H1 (cell line): ENCODE measurements at regions not wholly inside any gene's neighbourhood (a gene's known extent, or its start where the extent isn't known, plus 50 kb on each side); places are given as distances from the start of the nearest gene placed in this dataset.

Source experiments
- EGR1 ChIP-seq: IDR thresholded peaks from 2 replicates; pipeline ENCODE4 v1.6.1; 2011; ENCODE audit warnings: low read depth, low read length, borderline replicate concordance
- EP300 ChIP-seq, 2 experiments: IDR thresholded peaks; 1 replicate in 1 of 2; 2 replicates in 1 of 2; pipeline ENCODE4 v1.6.1; 2011 to 2012; ENCODE audit warnings: low read depth in 2 of 2, low read length in 2 of 2, mild to moderate bottlenecking in 2 of 2, borderline replicate concordance in 1 of 2, inconsistent platforms in 1 of 2, moderate library complexity in 1 of 2
- GABPA ChIP-seq: IDR thresholded peaks from 2 replicates; pipeline ENCODE4 v1.6.1; 2011; ENCODE audit warnings: mild to moderate bottlenecking, low read length, moderate library complexity, borderline replicate concordance; ENCODE audit not compliant: insufficient read depth
- SAP30 ChIP-seq: fragments of 300-600 bp; sonication (generic); IDR thresholded peaks from 2 replicates; pipeline ENCODE4 v1.7.1; 2012; ENCODE audit warnings: low read length, moderate library complexity, mild to moderate bottlenecking, inconsistent platforms; ENCODE audit not compliant: insufficient read depth, insufficient replicate concordance
- SIRT6 ChIP-seq: IDR thresholded peaks from one replicate; pipeline ENCODE4 v1.7.1; 2012; ENCODE audit warnings: low read length, inconsistent platforms
- SIX5 ChIP-seq: IDR thresholded peaks from 2 replicates; pipeline ENCODE4 v1.6.1; 2011; ENCODE audit warnings: mild to moderate bottlenecking, low read depth, low read length
- SP2 ChIP-seq: IDR thresholded peaks from 2 replicates; pipeline ENCODE4 v1.6.1; 2012; ENCODE audit warnings: mild to moderate bottlenecking, low read length, inconsistent platforms
- SUZ12 ChIP-seq: fragments of 200-600 bp; sonication (generic); IDR thresholded peaks from 2 replicates; pipeline ENCODE4 v1.6.1; 2012; ENCODE audit warnings: mild to moderate bottlenecking, inconsistent platforms, low read length, moderate library complexity, mixed read lengths
- TF ChIP-seq, protein P1 (sequence below): fragments of 300-600 bp; sonication (generic); IDR thresholded peaks from 2 replicates; pipeline ENCODE4 v1.7.1; 2012; ENCODE audit warnings: low read length, moderate library complexity, mild to moderate bottlenecking, inconsistent platforms; ENCODE audit not compliant: insufficient replicate concordance
- TF ChIP-seq, protein P2 (sequence below): IDR thresholded peaks from 2 replicates; pipeline ENCODE4 v1.6.1; 2012; ENCODE audit warnings: inconsistent platforms

DNA sequence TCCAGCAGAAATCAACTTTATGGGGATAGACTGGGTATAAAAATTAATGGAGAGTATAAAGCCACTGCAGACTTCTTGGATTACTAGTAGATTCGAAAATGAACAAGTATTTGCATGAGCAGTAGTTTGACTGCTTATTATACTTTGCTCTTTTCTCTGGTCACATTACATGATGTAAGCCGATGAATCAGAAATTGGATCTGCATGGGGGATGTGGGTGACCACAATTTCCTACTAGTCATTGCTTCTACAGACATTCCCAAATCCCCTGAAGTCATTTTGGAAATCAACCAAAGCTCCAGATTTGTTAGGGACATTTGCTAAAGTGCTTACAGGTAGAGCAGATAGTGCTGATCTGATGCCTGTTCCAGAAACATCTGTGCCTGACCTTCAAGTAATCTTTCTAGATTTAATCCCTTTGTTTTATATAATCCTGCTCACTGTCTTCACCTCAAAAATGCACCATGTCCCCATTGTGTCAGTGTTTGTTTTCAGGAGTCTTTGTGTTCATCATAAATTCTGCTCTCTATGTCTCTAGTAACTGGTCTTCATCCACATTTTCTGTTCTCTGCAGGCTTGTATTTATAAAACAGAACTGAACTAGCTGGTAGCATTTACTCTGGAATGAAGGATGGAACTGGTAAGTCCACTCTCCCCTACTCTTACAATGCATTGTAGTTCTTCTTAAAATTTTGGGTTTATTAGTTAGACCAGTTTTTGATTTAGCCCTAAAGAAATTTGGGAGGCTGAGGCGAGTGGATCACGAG is 201.5 kb upstream of the CSNK1A1L start (continued):
- TF ChIP-seq, protein P1, sequence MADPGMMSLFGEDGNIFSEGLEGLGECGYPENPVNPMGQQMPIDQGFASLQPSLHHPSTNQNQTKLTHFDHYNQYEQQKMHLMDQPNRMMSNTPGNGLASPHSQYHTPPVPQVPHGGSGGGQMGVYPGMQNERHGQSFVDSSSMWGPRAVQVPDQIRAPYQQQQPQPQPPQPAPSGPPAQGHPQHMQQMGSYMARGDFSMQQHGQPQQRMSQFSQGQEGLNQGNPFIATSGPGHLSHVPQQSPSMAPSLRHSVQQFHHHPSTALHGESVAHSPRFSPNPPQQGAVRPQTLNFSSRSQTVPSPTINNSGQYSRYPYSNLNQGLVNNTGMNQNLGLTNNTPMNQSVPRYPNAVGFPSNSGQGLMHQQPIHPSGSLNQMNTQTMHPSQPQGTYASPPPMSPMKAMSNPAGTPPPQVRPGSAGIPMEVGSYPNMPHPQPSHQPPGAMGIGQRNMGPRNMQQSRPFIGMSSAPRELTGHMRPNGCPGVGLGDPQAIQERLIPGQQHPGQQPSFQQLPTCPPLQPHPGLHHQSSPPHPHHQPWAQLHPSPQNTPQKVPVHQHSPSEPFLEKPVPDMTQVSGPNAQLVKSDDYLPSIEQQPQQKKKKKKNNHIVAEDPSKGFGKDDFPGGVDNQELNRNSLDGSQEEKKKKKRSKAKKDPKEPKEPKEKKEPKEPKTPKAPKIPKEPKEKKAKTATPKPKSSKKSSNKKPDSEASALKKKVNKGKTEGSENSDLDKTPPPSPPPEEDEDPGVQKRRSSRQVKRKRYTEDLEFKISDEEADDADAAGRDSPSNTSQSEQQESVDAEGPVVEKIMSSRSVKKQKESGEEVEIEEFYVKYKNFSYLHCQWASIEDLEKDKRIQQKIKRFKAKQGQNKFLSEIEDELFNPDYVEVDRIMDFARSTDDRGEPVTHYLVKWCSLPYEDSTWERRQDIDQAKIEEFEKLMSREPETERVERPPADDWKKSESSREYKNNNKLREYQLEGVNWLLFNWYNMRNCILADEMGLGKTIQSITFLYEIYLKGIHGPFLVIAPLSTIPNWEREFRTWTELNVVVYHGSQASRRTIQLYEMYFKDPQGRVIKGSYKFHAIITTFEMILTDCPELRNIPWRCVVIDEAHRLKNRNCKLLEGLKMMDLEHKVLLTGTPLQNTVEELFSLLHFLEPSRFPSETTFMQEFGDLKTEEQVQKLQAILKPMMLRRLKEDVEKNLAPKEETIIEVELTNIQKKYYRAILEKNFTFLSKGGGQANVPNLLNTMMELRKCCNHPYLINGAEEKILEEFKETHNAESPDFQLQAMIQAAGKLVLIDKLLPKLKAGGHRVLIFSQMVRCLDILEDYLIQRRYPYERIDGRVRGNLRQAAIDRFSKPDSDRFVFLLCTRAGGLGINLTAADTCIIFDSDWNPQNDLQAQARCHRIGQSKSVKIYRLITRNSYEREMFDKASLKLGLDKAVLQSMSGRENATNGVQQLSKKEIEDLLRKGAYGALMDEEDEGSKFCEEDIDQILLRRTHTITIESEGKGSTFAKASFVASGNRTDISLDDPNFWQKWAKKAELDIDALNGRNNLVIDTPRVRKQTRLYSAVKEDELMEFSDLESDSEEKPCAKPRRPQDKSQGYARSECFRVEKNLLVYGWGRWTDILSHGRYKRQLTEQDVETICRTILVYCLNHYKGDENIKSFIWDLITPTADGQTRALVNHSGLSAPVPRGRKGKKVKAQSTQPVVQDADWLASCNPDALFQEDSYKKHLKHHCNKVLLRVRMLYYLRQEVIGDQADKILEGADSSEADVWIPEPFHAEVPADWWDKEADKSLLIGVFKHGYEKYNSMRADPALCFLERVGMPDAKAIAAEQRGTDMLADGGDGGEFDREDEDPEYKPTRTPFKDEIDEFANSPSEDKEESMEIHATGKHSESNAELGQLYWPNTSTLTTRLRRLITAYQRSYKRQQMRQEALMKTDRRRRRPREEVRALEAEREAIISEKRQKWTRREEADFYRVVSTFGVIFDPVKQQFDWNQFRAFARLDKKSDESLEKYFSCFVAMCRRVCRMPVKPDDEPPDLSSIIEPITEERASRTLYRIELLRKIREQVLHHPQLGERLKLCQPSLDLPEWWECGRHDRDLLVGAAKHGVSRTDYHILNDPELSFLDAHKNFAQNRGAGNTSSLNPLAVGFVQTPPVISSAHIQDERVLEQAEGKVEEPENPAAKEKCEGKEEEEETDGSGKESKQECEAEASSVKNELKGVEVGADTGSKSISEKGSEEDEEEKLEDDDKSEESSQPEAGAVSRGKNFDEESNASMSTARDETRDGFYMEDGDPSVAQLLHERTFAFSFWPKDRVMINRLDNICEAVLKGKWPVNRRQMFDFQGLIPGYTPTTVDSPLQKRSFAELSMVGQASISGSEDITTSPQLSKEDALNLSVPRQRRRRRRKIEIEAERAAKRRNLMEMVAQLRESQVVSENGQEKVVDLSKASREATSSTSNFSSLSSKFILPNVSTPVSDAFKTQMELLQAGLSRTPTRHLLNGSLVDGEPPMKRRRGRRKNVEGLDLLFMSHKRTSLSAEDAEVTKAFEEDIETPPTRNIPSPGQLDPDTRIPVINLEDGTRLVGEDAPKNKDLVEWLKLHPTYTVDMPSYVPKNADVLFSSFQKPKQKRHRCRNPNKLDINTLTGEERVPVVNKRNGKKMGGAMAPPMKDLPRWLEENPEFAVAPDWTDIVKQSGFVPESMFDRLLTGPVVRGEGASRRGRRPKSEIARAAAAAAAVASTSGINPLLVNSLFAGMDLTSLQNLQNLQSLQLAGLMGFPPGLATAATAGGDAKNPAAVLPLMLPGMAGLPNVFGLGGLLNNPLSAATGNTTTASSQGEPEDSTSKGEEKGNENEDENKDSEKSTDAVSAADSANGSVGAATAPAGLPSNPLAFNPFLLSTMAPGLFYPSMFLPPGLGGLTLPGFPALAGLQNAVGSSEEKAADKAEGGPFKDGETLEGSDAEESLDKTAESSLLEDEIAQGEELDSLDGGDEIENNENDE: no peak
- TF ChIP-seq SIX5 (no peak), SP2 (no peak), SIRT6 (no peak), EP300 (IDR thresholded peaks at IDR 0.05; ENCODE audit: borderline replicate concordance in 1 of 2, low read depth in 2 of 2, low read length in 2 of 2) (no peak), SUZ12 (no peak), EGR1 (no peak), SAP30 (no peak), GABPA (no peak)
- TF ChIP-seq, protein P2, sequence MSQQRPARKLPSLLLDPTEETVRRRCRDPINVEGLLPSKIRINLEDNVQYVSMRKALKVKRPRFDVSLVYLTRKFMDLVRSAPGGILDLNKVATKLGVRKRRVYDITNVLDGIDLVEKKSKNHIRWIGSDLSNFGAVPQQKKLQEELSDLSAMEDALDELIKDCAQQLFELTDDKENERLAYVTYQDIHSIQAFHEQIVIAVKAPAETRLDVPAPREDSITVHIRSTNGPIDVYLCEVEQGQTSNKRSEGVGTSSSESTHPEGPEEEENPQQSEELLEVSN: no peak
